ENCODE measurements at regions not wholly inside any gene's neighbourhood (a gene's known extent, or its start where the extent isn't known, plus 50 kb on each side); places are given as distances from the start of the nearest gene placed in this dataset.
"Not testable (repeated sequence)": the region's sequence is repeated elsewhere in the genome, so short reads cannot be mapped to it uniquely, and the experiment has no call there.

- DNase-seq (ENCODE audit: low spot score): no peak
- Histone ChIP-seq H3K9me3 (no peaks in the 10 kb centered on the region), H3K36me3 (no peaks in the 10 kb centered on the region), H3K27ac (no peak overlapping the region), H3K27me3 (replicated peaks; ENCODE audit: insufficient read depth) (no peaks in the 10 kb centered on the region), H3K4me3 (no peak overlapping the region), H3K4me1 (replicated peaks) (no peaks in the 10 kb centered on the region)
- TF ChIP-seq POLR2A (IDR thresholded peaks at IDR 0.05) (no peak), POLR2AphosphoS5 (IDR thresholded peaks at IDR 0.05) (no peak), CTCF (IDR thresholded peaks at IDR 0.05) (no peak)
- intact Hi-C loops (cut with DNase I): no loop called here
- 82% methylated on average over 2 of the region's 2 CpGs for WGBS
Observed at GRCh38 chr3:4158329-4158728, 144.8 kb upstream of the SETMAR start.

GRCh38 chr3:4162096-4162495 is 141.1 kb upstream of the SETMAR start:
- no peak for DNase-seq (ENCODE audit: low spot score)

GRCh38 chr3:4163011-4163410 is 140.2 kb upstream of the SETMAR start:
- Histone ChIP-seq H3K9me3 (no peaks in the 10 kb centered on the region), H3K4me3 (no peak overlapping the region), H3K27ac (no peak overlapping the region), H3K4me1 (replicated peaks) (no peaks in the 10 kb centered on the region), H3K36me3 (no peaks in the 10 kb centered on the region), H3K27me3 (replicated peaks; ENCODE audit: insufficient read depth) (no peaks in the 10 kb centered on the region)
- DNase-seq (ENCODE audit: low spot score): no peak
- WGBS: 67% methylated on average over 2 of the region's 2 CpGs
- TF ChIP-seq CTCF (IDR thresholded peaks at IDR 0.05) (no peak), POLR2AphosphoS5 (IDR thresholded peaks at IDR 0.05) (no peak), POLR2A (IDR thresholded peaks at IDR 0.05) (no peak)
- intact Hi-C loops (cut with DNase I): no loop called here

More at GRCh38 chr3:4162096-4162495, 141.1 kb upstream of the SETMAR start:
- H3K27ac ChIP-seq: no peak overlapping the region
- H3K36me3 ChIP-seq: no peaks in the 10 kb centered on the region
- H3K4me3 ChIP-seq: no peak overlapping the region
- intact Hi-C loops (cut with DNase I): no loop called here
- H3K9me3 ChIP-seq: no peaks in the 10 kb centered on the region
- 94% methylated on average over 1 of the region's 1 CpG for WGBS
- TF ChIP-seq POLR2AphosphoS5 (IDR thresholded peaks at IDR 0.05) (no peak), POLR2A (IDR thresholded peaks at IDR 0.05) (no peak), CTCF (IDR thresholded peaks at IDR 0.05) (no peak)
- no peaks in the 10 kb centered on the region for H3K27me3 ChIP-seq (replicated peaks; ENCODE audit: insufficient read depth)
- H3K4me1 ChIP-seq (replicated peaks): no peaks in the 10 kb centered on the region

GRCh38 chr3:4166540-4166939 is 136.6 kb upstream of the SETMAR start:
- Histone ChIP-seq H3K9me3 (no peaks in the 10 kb centered on the region), H3K36me3 (no peaks in the 10 kb centered on the region), H3K27ac (no peak overlapping the region), H3K4me3 (no peak overlapping the region), H3K4me1 (replicated peaks) (no peaks in the 10 kb centered on the region), H3K27me3 (replicated peaks; ENCODE audit: insufficient read depth) (no peaks in the 10 kb centered on the region)
- 93% methylated on average over 5 of the region's 5 CpGs for WGBS
- intact Hi-C loops (cut with DNase I): no loop called here
- TF ChIP-seq POLR2A (IDR thresholded peaks at IDR 0.05): no peak
- no peak for TF ChIP-seq POLR2AphosphoS5 (IDR thresholded peaks at IDR 0.05)
- no peak for TF ChIP-seq CTCF (IDR thresholded peaks at IDR 0.05)
- no peak for DNase-seq (ENCODE audit: low spot score)

- H3K27me3 ChIP-seq (replicated peaks; ENCODE audit: insufficient read depth); H3K36me3 ChIP-seq; intact Hi-C loops (cut with DNase I); DNase-seq (ENCODE audit: low spot score); H3K9me3 ChIP-seq; H3K4me1 ChIP-seq (replicated peaks); H3K4me3 ChIP-seq; H3K27ac ChIP-seq: not testable (repeated sequence)
- WGBS: 100% methylated on average over 1 of the region's 1 CpG
Observed at GRCh38 chr3:4167230-4167629, 135.9 kb upstream of the SETMAR start.
